Lung (tissue), 11 donors: ENCODE measurements at regions not wholly inside any gene's neighbourhood (a gene's known extent, or its start where the extent isn't known, plus 50 kb on each side); places are given as distances from the start of the nearest gene placed in this dataset.

Experiments
- ATAC-seq: fragments of 200-7000 bp; cut with Tn5 transposase; one replicate; pipeline ENCODE4 v1.9.1; 2020; ENCODE audit warnings: moderate number of reproducible peaks; ENCODE audit not compliant: insufficient read depth, low FRiP score
- DNase-seq, 3 donors: peaks; one replicate each; pipeline ENCODE4 v3.0.0-alpha.2; 2013 to 2017
- H3K27ac ChIP-seq, 2 donors: one replicate each; pipeline ENCODE4 v1.5.1; 2013; ENCODE audit warnings: mild to moderate bottlenecking in 2 of 2, moderate library complexity in 2 of 2, control low read depth in 1 of 2, inconsistent platforms in 1 of 2, low read depth in 1 of 2, low read length in 1 of 2
- H3K27me3 ChIP-seq, 3 donors: one replicate each; pipeline ENCODE4 v1.5.1; 2013; ENCODE audit warnings: low read length in 2 of 3; ENCODE audit not compliant: control insufficient read depth in 3 of 3, insufficient read depth in 3 of 3
- H3K36me3 ChIP-seq, 4 donors: one replicate each; pipeline ENCODE4 v1.5.1; 2013; ENCODE audit warnings: low read length in 4 of 4, mild to moderate bottlenecking in 1 of 4, moderate library complexity in 1 of 4; ENCODE audit not compliant: control insufficient read depth in 4 of 4, insufficient read depth in 4 of 4
- H3K4me1 ChIP-seq, 5 donors: one replicate each; pipeline ENCODE4 v1.5.1; 2013; ENCODE audit warnings: low read length in 5 of 5, mild to moderate bottlenecking in 2 of 5, moderate library complexity in 1 of 5; ENCODE audit not compliant: control insufficient read depth in 5 of 5, insufficient read depth in 5 of 5
- H3K4me3 ChIP-seq: one replicate; pipeline ENCODE4 v1.5.1; 2013; ENCODE audit warnings: mild to moderate bottlenecking, control low read depth, moderate library complexity
- H3K9ac ChIP-seq, 2 donors: one replicate each; pipeline ENCODE4 v1.5.1; 2013; ENCODE audit warnings: low read length in 2 of 2, control low read depth in 1 of 2; ENCODE audit not compliant: insufficient read depth in 1 of 2
- H3K9me3 ChIP-seq, 4 donors: one replicate each; pipeline ENCODE4 v1.5.1; 2013; ENCODE audit warnings: low read length in 3 of 4, mild to moderate bottlenecking in 1 of 4, moderate library complexity in 1 of 4; ENCODE audit not compliant: control insufficient read depth in 4 of 4, insufficient read depth in 3 of 4
- WGBS, 2 donors: extraction: QIAGEN DNeasy Blood & Tissue Kit; methylation state at CpG; one replicate each; pipeline ENCODE4 v1.1.7; 2013; 5-methylcytosine and 5-hydroxymethylcytosine counted together
- TF ChIP-seq, protein P1 (sequence below): IDR thresholded peaks from 2 replicates; pipeline ENCODE4 v1.5.1; 2012; ENCODE audit warnings: mild to moderate bottlenecking; ENCODE audit errors: control extremely low read depth, extremely low read depth
- donor health status: control.
- donor health status: control.
- donor health status: Bipolar disorder and iron deficiency.
- donor health status: healthy.
- donor health status: DM: yes; HTN: yes; CAD: no.

DNA sequence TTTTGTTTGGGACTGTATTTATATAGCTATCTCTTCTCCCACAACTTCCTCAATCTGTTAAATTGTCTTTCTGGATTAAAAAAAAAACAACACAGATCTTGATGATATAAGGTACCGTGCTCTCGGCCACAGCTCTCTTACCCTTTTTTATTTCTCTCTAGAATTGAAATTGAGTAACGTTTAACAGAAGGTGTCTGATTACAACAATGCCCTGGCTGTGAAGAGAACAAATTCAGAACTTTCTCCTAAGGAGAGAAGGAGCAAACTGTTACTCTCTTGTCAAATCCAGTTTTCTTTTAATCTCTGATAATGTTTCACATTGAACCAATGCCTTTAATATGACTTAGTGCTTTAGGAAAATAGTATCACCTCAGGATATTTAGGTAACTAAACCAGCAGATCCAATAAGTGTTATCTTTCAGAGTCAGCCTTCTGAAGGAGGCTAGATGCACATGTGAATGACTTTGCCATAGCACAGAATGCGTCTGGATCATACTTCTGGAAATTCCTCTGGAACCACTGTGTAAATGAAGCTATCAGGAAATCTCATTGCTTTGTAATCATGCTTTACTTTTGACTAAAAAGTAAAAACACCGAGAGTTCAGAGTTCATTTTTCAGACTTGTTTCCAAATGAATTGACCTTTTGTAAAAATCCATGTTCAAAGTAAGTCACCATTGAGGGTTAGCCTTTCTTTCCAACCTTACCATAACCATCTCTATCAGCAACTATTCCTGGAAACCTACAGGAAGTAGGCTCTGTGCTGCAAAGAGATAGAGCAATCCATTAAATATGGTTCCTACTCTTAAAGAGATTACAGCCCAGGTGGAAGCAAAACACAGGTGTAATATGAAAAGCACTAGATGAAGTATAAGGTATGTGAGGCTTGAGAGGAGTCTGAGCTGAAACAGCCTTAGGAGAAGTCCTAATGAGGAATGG lies 147.0 kb upstream of the OSR1 start:
- H3K9ac ChIP-seq: no peak overlapping the region
- ATAC-seq: no peak
- no peaks in the 10 kb centered on the region for H3K9me3 ChIP-seq
- DNase-seq: peak in 1 of 3 donors; percentile 29
- no peaks in the 10 kb centered on the region for H3K27me3 ChIP-seq
- TF ChIP-seq, protein P1, sequence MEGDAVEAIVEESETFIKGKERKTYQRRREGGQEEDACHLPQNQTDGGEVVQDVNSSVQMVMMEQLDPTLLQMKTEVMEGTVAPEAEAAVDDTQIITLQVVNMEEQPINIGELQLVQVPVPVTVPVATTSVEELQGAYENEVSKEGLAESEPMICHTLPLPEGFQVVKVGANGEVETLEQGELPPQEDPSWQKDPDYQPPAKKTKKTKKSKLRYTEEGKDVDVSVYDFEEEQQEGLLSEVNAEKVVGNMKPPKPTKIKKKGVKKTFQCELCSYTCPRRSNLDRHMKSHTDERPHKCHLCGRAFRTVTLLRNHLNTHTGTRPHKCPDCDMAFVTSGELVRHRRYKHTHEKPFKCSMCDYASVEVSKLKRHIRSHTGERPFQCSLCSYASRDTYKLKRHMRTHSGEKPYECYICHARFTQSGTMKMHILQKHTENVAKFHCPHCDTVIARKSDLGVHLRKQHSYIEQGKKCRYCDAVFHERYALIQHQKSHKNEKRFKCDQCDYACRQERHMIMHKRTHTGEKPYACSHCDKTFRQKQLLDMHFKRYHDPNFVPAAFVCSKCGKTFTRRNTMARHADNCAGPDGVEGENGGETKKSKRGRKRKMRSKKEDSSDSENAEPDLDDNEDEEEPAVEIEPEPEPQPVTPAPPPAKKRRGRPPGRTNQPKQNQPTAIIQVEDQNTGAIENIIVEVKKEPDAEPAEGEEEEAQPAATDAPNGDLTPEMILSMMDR: no peak
- H3K4me1 ChIP-seq: peaks cover 0 to 17% (median 0%) of the 10 kb centered on the region in 5 donors
- no peak overlapping the region for H3K4me3 ChIP-seq
- no peak overlapping the region for H3K27ac ChIP-seq
- 31 to 35% methylated on average over 5 of the region's 5 CpGs for WGBS, 2 donors
- no peaks in the 10 kb centered on the region for H3K36me3 ChIP-seq

GRCh38 chr2:19504400-19505198 lies 146.2 kb upstream of the OSR1 start:
- Histone ChIP-seq H3K27ac (no peak overlapping the region), H3K4me1 (peaks cover 0 to 17% (median 0%) of the 10 kb centered on the region in 5 donors), H3K27me3 (peaks cover 0 to 3% (median 0%) of the 10 kb centered on the region in 3 donors), H3K4me3 (no peak overlapping the region), H3K36me3 (no peaks in the 10 kb centered on the region), H3K9ac (no peak overlapping the region), H3K9me3 (no peaks in the 10 kb centered on the region)
- 42 to 47% methylated on average over 5 of the region's 5 CpGs for WGBS, 2 donors
- TF ChIP-seq, protein P1: no peak
- ATAC-seq (no peak), DNase-seq (peak; percentile 23 to 77 (median 72))

GRCh38 chr2:19503915-19504314 lies 145.5 kb upstream of the OSR1 start:
- 66 to 72% methylated on average over 3 of the region's 3 CpGs for WGBS, 2 donors
- DNase-seq (no peak), ATAC-seq (no peak)
- Histone ChIP-seq H3K27me3 (peaks cover 0 to 3% (median 0%) of the 10 kb centered on the region in 3 donors), H3K4me3 (no peak overlapping the region), H3K27ac (no peak overlapping the region), H3K9me3 (no peaks in the 10 kb centered on the region), H3K4me1 (peaks cover 0 to 17% (median 0%) of the 10 kb centered on the region in 5 donors), H3K9ac (no peak overlapping the region), H3K36me3 (no peaks in the 10 kb centered on the region)
- TF ChIP-seq, protein P1: no peak
